ENCODE measurements at regions not wholly inside any gene's neighbourhood (a gene's known extent, or its start where the extent isn't known, plus 50 kb on each side); places are given as distances from the start of the nearest gene placed in this dataset.

DNA sequence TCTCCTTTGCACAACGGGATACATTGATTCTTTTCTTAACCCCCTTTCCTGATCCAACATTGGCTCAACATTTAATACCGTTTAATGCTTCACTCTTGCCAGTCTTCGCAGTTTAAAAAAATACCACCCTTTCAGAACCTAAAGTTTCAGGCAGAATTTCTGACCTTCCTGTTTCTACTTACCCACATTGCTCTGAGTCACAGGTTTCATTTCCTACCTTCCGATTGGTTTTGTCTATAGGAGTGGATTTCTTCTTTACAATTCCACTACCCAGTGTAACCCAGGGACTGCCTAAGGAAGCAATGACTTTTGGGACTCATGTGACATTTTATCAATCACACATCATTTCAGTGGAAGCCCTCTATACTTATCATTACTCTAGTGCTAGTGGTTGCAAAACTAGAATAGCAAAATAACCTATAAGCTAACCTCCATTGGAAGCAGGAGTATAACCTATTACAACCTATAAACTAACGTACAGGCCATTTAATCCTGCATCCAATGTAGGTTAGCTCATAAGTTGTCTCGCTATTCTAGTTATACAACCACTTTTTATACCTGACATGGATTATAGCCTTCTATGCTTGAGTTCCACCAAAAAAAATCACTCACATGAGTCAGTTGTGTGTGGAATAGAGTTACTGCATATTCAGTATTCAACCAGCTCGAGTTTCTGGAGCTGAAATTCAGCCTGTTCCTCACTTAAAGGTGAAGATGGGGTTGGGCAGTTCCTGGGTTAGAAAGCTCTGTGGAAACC, 64.9 kb upstream of the KITLG start:
- Histone ChIP-seq H3K9ac (ENCODE audit: low read length) (no peak overlapping the region), H3K27ac (ENCODE audit: low read depth, low read length) (no peak overlapping the region), H2BK120ac (ENCODE audit: insufficient read depth, low read length, poor library complexity) (no peak overlapping the region), H3K4me3 (ENCODE audit: low read depth, low read length) (no peak overlapping the region), H3K79me2 (ENCODE audit: control insufficient read depth, insufficient read depth, low read length, poor library complexity) (no peaks in the 10 kb centered on the region), H4K8ac (ENCODE audit: low read depth, low read length) (no peak overlapping the region), H3K9me3 (ENCODE audit: insufficient read depth, low read depth, low read length) (no peaks in the 10 kb centered on the region), H4K91ac (ENCODE audit: low read depth, low read length) (no peak overlapping the region), H2AFZ (ENCODE audit: insufficient read depth, low read length, poor library complexity) (no peak overlapping the region), H3K4me1 (ENCODE audit: control insufficient read depth in 1 of 2, insufficient read depth in 2 of 2, low read length in 2 of 2) (no peaks in the 10 kb centered on the region), H3K23ac (ENCODE audit: low read length) (no peak overlapping the region), H2AK5ac (ENCODE audit: low read length) (no peak overlapping the region), H3K36me3 (ENCODE audit: control insufficient read depth in 1 of 2, insufficient read depth in 2 of 2, low read length in 2 of 2) (no peaks in the 10 kb centered on the region), H3K14ac (ENCODE audit: low read length) (no peak overlapping the region), H3K79me1 (ENCODE audit: low read length) (no peaks in the 10 kb centered on the region), H3K27me3 (ENCODE audit: insufficient read depth, low read length) (no peaks in the 10 kb centered on the region), H3K18ac (ENCODE audit: low read length) (no peak overlapping the region), H3K4ac (ENCODE audit: low read depth, low read length) (no peak overlapping the region), H2BK5ac (ENCODE audit: low read depth, low read length, poor library complexity) (no peak overlapping the region), H4K12ac (ENCODE audit: low read depth, low read length) (no peak overlapping the region), H2BK12ac (ENCODE audit: low read length) (no peak overlapping the region), H3K4me2 (ENCODE audit: low read length) (no peak overlapping the region)
- no CpG with 5 or more reads among the region's 7 CpGs for WGBS (ENCODE audit: extremely low coverage, insufficient coverage, insufficient read length)
- peak in 1 of 2 donors; percentile 3 for DNase-seq

DNA sequence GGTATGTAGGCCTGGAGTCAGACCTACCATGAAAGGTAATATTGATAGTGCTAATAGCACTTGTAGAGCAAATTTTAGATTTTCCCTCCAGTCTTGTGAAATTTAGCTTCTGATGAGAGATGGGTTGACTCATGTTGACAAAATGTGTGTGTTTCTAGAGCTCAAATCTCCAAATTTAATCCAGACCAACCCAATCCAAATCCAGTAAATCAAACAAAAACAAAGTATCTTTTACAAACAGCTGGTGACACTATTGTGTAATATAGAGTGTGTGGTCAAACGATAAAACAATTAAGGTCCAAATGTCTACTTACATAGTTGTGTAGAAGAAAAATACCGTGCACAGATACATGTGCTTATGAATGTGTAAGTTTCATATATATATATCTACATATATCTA, 63.4 kb upstream of the KITLG start:
- H4K12ac ChIP-seq (ENCODE audit: low read depth, low read length), result no peak overlapping the region
- no peak overlapping the region for H3K23ac ChIP-seq (ENCODE audit: low read length)
- no peak overlapping the region for H3K18ac ChIP-seq (ENCODE audit: low read length)
- H3K27me3 ChIP-seq (ENCODE audit: insufficient read depth, low read length), result no peaks in the 10 kb centered on the region
- no peak for DNase-seq
- H3K14ac ChIP-seq (ENCODE audit: low read length), result no peak overlapping the region
- H3K4me3 ChIP-seq (ENCODE audit: low read depth, low read length), result no peak overlapping the region
- H3K36me3 ChIP-seq (ENCODE audit: control insufficient read depth in 1 of 2, insufficient read depth in 2 of 2, low read length in 2 of 2), result no peaks in the 10 kb centered on the region
- H2AK5ac ChIP-seq (ENCODE audit: low read length), result no peak overlapping the region
- no peak overlapping the region for H3K4ac ChIP-seq (ENCODE audit: low read depth, low read length)
- no peaks in the 10 kb centered on the region for H3K79me2 ChIP-seq (ENCODE audit: control insufficient read depth, insufficient read depth, low read length, poor library complexity)
- H3K27ac ChIP-seq (ENCODE audit: low read depth, low read length), result no peak overlapping the region
- no peak overlapping the region for H2AFZ ChIP-seq (ENCODE audit: insufficient read depth, low read length, poor library complexity)
- no peak overlapping the region for H4K91ac ChIP-seq (ENCODE audit: low read depth, low read length)
- WGBS (ENCODE audit: extremely low coverage, insufficient coverage, insufficient read length), result no CpG with 5 or more reads among the region's 2 CpGs
- H3K9ac ChIP-seq (ENCODE audit: low read length), result no peak overlapping the region
- no peak overlapping the region for H2BK120ac ChIP-seq (ENCODE audit: insufficient read depth, low read length, poor library complexity)
- H3K79me1 ChIP-seq (ENCODE audit: low read length), result no peaks in the 10 kb centered on the region
- no peak overlapping the region for H2BK5ac ChIP-seq (ENCODE audit: low read depth, low read length, poor library complexity)
- H4K8ac ChIP-seq (ENCODE audit: low read depth, low read length), result no peak overlapping the region
- no peaks in the 10 kb centered on the region for H3K9me3 ChIP-seq (ENCODE audit: insufficient read depth, low read depth, low read length)
- H3K4me2 ChIP-seq (ENCODE audit: low read length), result no peak overlapping the region
- no peak overlapping the region for H2BK12ac ChIP-seq (ENCODE audit: low read length)
- no peaks in the 10 kb centered on the region for H3K4me1 ChIP-seq (ENCODE audit: control insufficient read depth in 1 of 2, insufficient read depth in 2 of 2, low read length in 2 of 2)

DNA sequence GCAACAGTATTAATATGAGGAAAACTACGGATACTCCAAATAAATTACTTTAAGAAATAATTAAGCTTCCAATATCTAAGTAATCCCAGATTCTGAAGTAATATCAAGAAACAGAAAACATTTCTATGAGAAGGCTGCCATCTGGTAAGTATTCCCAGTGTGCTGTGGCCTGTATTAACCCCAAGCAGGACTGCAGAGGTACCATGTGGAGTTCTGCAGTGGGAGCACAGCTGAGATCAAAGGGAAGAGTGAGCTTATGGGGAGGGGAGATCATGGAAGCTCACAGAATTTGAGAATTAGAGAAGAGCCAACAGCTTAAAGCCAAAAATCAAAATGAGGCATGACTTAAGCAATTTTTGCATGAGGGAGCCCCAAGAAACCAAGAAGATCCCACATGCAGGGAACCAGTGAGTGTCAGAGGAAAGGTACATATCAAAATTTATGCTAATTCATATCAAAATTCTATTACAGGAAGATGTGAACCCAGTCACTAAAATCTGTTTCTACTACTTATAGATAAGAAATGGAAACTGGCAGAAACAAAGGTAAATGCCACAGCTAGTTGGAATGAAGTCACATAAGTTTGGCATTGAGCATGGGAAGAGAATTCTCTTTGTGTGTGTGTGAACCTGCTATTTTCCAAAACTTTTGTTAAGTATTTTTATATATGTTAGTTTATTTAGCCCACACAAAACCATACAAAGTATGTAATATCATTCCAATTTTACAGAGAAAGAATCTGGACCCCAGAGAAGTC, 62.6 kb upstream of the KITLG start:
- Histone ChIP-seq H3K4me2 (ENCODE audit: low read length) (no peak overlapping the region), H3K4me3 (ENCODE audit: low read depth, low read length) (no peak overlapping the region), H4K12ac (ENCODE audit: low read depth, low read length) (no peak overlapping the region), H3K18ac (ENCODE audit: low read length) (no peak overlapping the region), H2BK120ac (ENCODE audit: insufficient read depth, low read length, poor library complexity) (no peak overlapping the region), H3K79me2 (ENCODE audit: control insufficient read depth, insufficient read depth, low read length, poor library complexity) (no peaks in the 10 kb centered on the region), H4K91ac (ENCODE audit: low read depth, low read length) (no peak overlapping the region), H3K27me3 (ENCODE audit: insufficient read depth, low read length) (no peaks in the 10 kb centered on the region), H4K8ac (ENCODE audit: low read depth, low read length) (no peak overlapping the region), H3K23ac (ENCODE audit: low read length) (no peak overlapping the region), H2BK12ac (ENCODE audit: low read length) (no peak overlapping the region), H2AK5ac (ENCODE audit: low read length) (no peak overlapping the region), H3K36me3 (ENCODE audit: control insufficient read depth in 1 of 2, insufficient read depth in 2 of 2, low read length in 2 of 2) (no peaks in the 10 kb centered on the region), H3K9me3 (ENCODE audit: insufficient read depth, low read depth, low read length) (no peaks in the 10 kb centered on the region), H3K27ac (ENCODE audit: low read depth, low read length) (no peak overlapping the region), H2AFZ (ENCODE audit: insufficient read depth, low read length, poor library complexity) (no peak overlapping the region), H3K79me1 (ENCODE audit: low read length) (no peaks in the 10 kb centered on the region), H3K4me1 (ENCODE audit: control insufficient read depth in 1 of 2, insufficient read depth in 2 of 2, low read length in 2 of 2) (no peaks in the 10 kb centered on the region), H3K4ac (ENCODE audit: low read depth, low read length) (no peak overlapping the region), H3K14ac (ENCODE audit: low read length) (no peak overlapping the region), H2BK5ac (ENCODE audit: low read depth, low read length, poor library complexity) (no peak overlapping the region), H3K9ac (ENCODE audit: low read length) (no peak overlapping the region)
- no CpG with 5 or more reads among the region's 1 CpG for WGBS (ENCODE audit: extremely low coverage, insufficient coverage, insufficient read length)
- no peak for DNase-seq

DNA sequence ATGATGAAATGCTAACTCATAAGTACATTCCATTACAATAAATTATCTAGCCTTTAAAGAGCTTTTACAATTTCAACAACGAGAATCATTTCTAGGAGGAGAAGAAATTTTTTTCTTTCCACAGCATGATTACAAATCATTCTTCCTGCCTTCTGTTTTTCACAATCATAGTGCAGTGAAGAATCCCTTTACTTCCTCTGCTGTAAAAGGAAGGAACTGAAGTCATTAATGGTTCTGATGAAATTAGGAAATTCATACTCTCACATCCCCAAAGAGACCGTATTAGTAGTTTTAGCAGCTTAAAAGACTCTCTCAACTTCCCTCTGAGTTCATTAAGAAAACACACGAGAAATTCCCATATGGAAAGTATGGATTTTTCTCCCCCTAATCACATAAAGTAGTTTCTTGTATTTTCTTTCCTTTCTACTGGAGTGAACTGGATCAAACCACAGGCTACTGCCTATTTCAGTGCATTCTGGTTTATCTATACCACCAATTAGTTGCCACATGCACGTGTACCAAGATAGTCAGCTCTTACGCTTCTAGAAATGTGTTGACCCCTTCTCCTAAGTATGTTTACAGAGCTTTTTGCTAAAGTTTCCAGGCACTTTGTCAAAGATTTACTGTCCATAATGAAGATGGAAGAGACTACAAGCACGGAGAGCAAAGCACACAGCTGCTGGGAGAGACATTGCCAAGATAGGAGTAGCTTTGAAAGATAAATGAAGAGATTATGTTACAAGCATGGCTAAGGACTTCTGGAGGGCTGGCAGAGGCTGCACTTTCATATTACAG, 58.9 kb upstream of the KITLG start:
- Histone ChIP-seq H3K4me1 (ENCODE audit: control insufficient read depth in 1 of 2, insufficient read depth in 2 of 2, low read length in 2 of 2) (no peaks in the 10 kb centered on the region), H3K9ac (ENCODE audit: low read length) (no peak overlapping the region), H2BK5ac (ENCODE audit: low read depth, low read length, poor library complexity) (no peak overlapping the region), H3K4me3 (ENCODE audit: low read depth, low read length) (no peak overlapping the region), H3K79me1 (ENCODE audit: low read length) (no peaks in the 10 kb centered on the region), H3K18ac (ENCODE audit: low read length) (no peak overlapping the region), H3K36me3 (ENCODE audit: control insufficient read depth in 1 of 2, insufficient read depth in 2 of 2, low read length in 2 of 2) (no peaks in the 10 kb centered on the region), H3K14ac (ENCODE audit: low read length) (no peak overlapping the region), H3K4me2 (ENCODE audit: low read length) (no peak overlapping the region), H2AFZ (ENCODE audit: insufficient read depth, low read length, poor library complexity) (no peak overlapping the region), H3K4ac (ENCODE audit: low read depth, low read length) (no peak overlapping the region), H3K79me2 (ENCODE audit: control insufficient read depth, insufficient read depth, low read length, poor library complexity) (no peaks in the 10 kb centered on the region), H2BK120ac (ENCODE audit: insufficient read depth, low read length, poor library complexity) (no peak overlapping the region), H4K12ac (ENCODE audit: low read depth, low read length) (no peak overlapping the region), H4K8ac (ENCODE audit: low read depth, low read length) (no peak overlapping the region), H2AK5ac (ENCODE audit: low read length) (no peak overlapping the region), H3K27ac (ENCODE audit: low read depth, low read length) (no peak overlapping the region), H3K27me3 (ENCODE audit: insufficient read depth, low read length) (no peaks in the 10 kb centered on the region), H3K9me3 (ENCODE audit: insufficient read depth, low read depth, low read length) (no peaks in the 10 kb centered on the region), H3K23ac (ENCODE audit: low read length) (no peak overlapping the region), H4K91ac (ENCODE audit: low read depth, low read length) (no peak overlapping the region), H2BK12ac (ENCODE audit: low read length) (no peak overlapping the region)
- no CpG with 5 or more reads among the region's 6 CpGs for WGBS (ENCODE audit: extremely low coverage, insufficient coverage, insufficient read length)
- peak in 1 of 2 donors; percentile 14 for DNase-seq

Measured in trophoblast cell (in vitro differentiated cells and primary cell).